Fibroblast of lung (primary cell): ENCODE measurements at regions not wholly inside any gene's neighbourhood (a gene's known extent, or its start where the extent isn't known, plus 50 kb on each side); places are given as distances from the start of the nearest gene placed in this dataset.

Experiments
- DNase-seq, 2 donors: peaks; one replicate each; pipeline versions ENCODE4 v3.0.0 to v3.0.0-alpha.2; 2010; ENCODE audit warnings: low read depth in 2 of 2
- H2AFZ ChIP-seq: 2 replicates; pipeline ENCODE4 v1.5.1; 2012; ENCODE audit warnings: low read length, control low read depth, inconsistent platforms
- H3K27ac ChIP-seq: 2 replicates; pipeline ENCODE4 v1.5.1; 2011; ENCODE audit warnings: low read length, control low read depth; ENCODE audit not compliant: insufficient read depth
- H3K27me3 ChIP-seq: 2 replicates; pipeline ENCODE4 v1.5.1; 2011; ENCODE audit warnings: mild to moderate bottlenecking, low read length; ENCODE audit not compliant: control insufficient read depth, insufficient read depth
- H3K36me3 ChIP-seq: 2 replicates; pipeline ENCODE4 v1.5.1; 2011; ENCODE audit warnings: low read length; ENCODE audit not compliant: control insufficient read depth, insufficient read depth
- H3K4me1 ChIP-seq: 2 replicates; pipeline ENCODE4 v1.5.1; 2011; ENCODE audit warnings: low read length; ENCODE audit not compliant: control insufficient read depth, insufficient read depth; ENCODE audit errors: extremely low read depth
- H3K4me2 ChIP-seq: 2 replicates; pipeline ENCODE4 v1.5.1; 2011; ENCODE audit warnings: low read length, control low read depth; ENCODE audit not compliant: insufficient read depth; ENCODE audit errors: extremely low read depth
- H3K4me3 ChIP-seq, 4 experiments: fragments of 200-600 bp in 1 of 4; sonication (generic) in 1 of 4; replicated peaks in 1 of 4; 2 replicates each; pipeline ENCODE4 v1.5.1; 2011 to 2016; ENCODE audit warnings: low read length in 4 of 4, low read depth in 3 of 4, mild to moderate bottlenecking in 3 of 4, control low read depth in 2 of 4, inconsistent platforms in 1 of 4, mixed read lengths in 1 of 4; ENCODE audit not compliant: insufficient read depth in 1 of 4; ENCODE audit errors: control extremely low read depth in 1 of 4
- H3K79me2 ChIP-seq: 2 replicates; pipeline ENCODE4 v1.5.1; 2012; ENCODE audit warnings: mild to moderate bottlenecking, low read length, inconsistent platforms; ENCODE audit not compliant: control insufficient read depth, insufficient read depth
- H3K9ac ChIP-seq: 2 replicates; pipeline ENCODE4 v1.5.1; 2011; ENCODE audit warnings: mild to moderate bottlenecking, low read length, control low read depth; ENCODE audit not compliant: insufficient read depth
- H3K9me3 ChIP-seq: 2 replicates; pipeline ENCODE4 v1.5.1; 2012; ENCODE audit warnings: low read depth, low read length; ENCODE audit not compliant: control insufficient read depth, insufficient read depth
- H4K20me1 ChIP-seq: 2 replicates; pipeline ENCODE4 v1.5.1; 2011; ENCODE audit warnings: low read length; ENCODE audit not compliant: control insufficient read depth, insufficient read depth; ENCODE audit errors: extremely low read depth
- EZH2 ChIP-seq: IDR thresholded peaks from 2 replicates; pipeline ENCODE4 v1.5.1; 2012; ENCODE audit warnings: low read length, control low read depth, mild to moderate bottlenecking; ENCODE audit errors: missing control alignments
- TF ChIP-seq, protein P1 (sequence below), 2 donors: IDR thresholded peaks in 1 of 2; conservative IDR thresholded peaks in 1 of 2; 1 replicate in 1 of 2; 2 replicates in 1 of 2; pipeline ENCODE4 v1.5.1; 2011 to 2012; ENCODE audit warnings: low read length in 2 of 2, control low read depth in 1 of 2, inconsistent platforms in 1 of 2, low read depth in 1 of 2, mild to moderate bottlenecking in 1 of 2

DNA sequence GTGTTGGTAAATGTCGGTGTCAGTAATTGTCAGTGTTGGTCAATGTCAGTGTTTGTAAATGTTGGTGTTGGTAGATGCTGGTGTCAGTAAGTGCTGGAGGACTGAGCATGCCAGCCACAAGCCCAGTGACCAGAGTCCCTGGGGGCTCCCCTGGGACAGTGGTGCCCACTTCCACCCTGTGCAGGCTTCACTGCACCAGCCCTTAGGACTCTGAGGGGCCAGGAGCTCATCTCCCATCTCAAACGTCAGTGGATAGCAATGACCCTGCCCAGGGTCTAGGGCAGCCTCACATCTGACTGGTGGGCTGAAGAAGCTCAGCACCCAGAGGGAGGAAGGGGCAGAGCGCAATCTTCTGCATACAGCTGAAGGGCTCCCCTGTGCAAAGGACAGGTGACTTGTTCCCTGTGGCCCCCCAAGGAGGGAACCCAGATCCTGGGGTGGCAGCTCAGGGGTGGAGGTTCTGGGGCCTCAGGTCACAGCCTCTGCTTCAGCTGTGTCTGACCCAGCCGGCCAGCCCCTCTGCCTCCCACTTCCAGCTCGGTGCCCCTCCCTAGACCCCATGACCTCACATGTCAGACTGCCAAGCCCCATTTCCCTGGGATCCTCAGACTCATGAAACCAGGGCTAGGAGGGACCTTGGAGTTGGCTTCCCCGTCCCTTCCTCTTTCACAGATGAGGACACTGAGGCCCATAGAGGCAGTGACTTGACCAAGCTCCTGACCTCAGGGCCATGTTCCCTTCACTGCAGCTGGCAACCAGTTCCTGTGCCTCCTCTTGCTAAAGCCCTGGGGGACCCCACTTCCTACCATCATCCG, 138.4 kb downstream of the CRYBB2 start:
- Histone ChIP-seq H3K79me2 (no peaks in the 10 kb centered on the region), H3K36me3 (peaks cover 6% of the 10 kb centered on the region), H3K27ac (no peak overlapping the region), H3K4me2 (no peak overlapping the region), H3K4me3 (no peak overlapping the region), H3K9ac (no peak overlapping the region), H4K20me1 (no peaks in the 10 kb centered on the region), H3K27me3 (no peaks in the 10 kb centered on the region), H2AFZ (no peak overlapping the region), H3K9me3 (no peaks in the 10 kb centered on the region), H3K4me1 (no peaks in the 10 kb centered on the region)
- no peak for TF ChIP-seq EZH2
- TF ChIP-seq, protein P1, sequence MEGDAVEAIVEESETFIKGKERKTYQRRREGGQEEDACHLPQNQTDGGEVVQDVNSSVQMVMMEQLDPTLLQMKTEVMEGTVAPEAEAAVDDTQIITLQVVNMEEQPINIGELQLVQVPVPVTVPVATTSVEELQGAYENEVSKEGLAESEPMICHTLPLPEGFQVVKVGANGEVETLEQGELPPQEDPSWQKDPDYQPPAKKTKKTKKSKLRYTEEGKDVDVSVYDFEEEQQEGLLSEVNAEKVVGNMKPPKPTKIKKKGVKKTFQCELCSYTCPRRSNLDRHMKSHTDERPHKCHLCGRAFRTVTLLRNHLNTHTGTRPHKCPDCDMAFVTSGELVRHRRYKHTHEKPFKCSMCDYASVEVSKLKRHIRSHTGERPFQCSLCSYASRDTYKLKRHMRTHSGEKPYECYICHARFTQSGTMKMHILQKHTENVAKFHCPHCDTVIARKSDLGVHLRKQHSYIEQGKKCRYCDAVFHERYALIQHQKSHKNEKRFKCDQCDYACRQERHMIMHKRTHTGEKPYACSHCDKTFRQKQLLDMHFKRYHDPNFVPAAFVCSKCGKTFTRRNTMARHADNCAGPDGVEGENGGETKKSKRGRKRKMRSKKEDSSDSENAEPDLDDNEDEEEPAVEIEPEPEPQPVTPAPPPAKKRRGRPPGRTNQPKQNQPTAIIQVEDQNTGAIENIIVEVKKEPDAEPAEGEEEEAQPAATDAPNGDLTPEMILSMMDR (conservative IDR thresholded peaks at IDR 0.05 in 1 of 2, IDR thresholded peaks at IDR 0.05 in 1 of 2; ENCODE audit: low read depth in 1 of 2, low read length in 2 of 2): no peak
- no peak for DNase-seq

DNA sequence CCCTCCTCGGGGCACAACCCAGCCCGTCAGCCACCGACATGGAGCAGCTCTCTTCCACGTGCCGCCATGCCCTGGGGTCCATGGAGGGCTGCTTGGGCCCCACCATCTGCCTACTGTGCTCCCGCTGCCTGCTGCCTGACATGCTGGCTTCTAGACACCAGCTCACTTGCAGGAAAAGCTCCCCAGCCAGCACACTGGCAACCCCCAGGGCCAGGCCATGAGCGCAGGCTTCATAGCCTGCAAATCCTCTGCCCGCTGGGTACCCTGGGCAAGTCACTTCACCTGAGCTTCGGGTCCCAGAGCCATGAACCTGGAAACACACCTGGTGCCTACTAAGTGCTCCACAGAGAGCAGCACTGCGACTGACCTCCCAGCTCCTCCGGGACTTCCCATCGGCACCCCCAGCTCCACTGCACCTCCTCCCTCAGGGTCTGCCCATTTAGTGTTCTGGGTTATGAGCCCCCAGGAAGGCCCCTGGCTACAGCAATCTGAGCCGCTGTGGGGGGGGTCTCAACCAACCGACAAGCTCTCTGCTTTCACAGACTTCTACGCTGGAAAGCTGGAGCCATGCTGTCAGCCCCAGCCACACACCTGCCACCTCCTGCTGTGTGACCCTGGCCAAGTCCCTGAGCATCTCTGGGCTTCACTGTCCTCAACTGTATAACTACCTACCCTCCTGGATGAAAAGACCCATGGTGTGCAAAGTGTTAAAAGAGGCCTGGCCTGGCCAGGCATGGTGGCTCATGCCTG, 139.2 kb downstream of the CRYBB2 start:
- Histone ChIP-seq H3K9me3 (no peaks in the 10 kb centered on the region), H3K27me3 (no peaks in the 10 kb centered on the region), H3K27ac (no peak overlapping the region), H3K4me2 (no peak overlapping the region), H3K79me2 (no peaks in the 10 kb centered on the region), H3K36me3 (peaks cover 6% of the 10 kb centered on the region), H4K20me1 (no peaks in the 10 kb centered on the region), H2AFZ (no peak overlapping the region), H3K4me3 (no peak overlapping the region), H3K9ac (no peak overlapping the region), H3K4me1 (no peaks in the 10 kb centered on the region)
- no peak for DNase-seq
- TF ChIP-seq, protein P1 (conservative IDR thresholded peaks at IDR 0.05 in 1 of 2, IDR thresholded peaks at IDR 0.05 in 1 of 2; ENCODE audit: low read depth in 1 of 2, low read length in 2 of 2): no peak
- TF ChIP-seq EZH2: no peak

DNA sequence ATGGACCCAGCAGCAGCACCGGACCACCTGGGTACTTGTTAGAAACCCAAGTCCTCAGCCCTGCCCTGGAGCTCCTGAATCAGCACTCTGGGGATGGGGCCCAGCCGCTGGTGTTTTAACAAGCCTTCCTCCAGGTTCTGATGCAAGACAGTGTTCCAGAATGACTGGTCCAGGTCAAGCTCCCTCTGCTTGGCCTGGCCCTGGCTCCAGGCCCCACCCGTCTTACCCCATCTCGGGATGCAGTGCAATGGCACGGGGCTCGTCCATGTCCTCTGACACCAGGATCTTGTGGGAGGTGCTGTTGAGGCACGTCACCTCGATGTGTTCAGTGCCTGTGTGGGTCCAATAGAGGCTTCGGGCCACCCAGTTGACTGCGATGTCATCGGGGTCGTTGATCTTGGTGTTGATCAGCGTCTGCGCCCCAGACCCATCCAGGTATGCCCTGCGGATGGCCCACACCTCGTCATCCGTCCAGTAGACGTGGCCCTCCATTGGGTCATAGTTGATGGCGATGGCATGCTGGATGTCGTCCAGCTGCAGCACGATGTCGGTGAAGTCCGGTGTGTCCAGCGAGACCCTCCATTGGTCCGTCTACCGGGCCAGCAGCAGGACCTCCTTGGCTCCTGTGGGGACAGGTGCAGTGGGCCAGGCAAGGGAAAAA, 140.3 kb downstream of the CRYBB2 start:
- Histone ChIP-seq H3K9me3 (no peaks in the 10 kb centered on the region), H2AFZ (no peak overlapping the region), H3K36me3 (peaks cover 6% of the 10 kb centered on the region), H3K4me1 (no peaks in the 10 kb centered on the region), H3K4me3 (no peak overlapping the region), H3K79me2 (no peaks in the 10 kb centered on the region), H3K27ac (no peak overlapping the region), H3K4me2 (no peak overlapping the region), H3K9ac (no peak overlapping the region), H3K27me3 (no peaks in the 10 kb centered on the region), H4K20me1 (no peaks in the 10 kb centered on the region)
- TF ChIP-seq, protein P1 (conservative IDR thresholded peaks at IDR 0.05 in 1 of 2, IDR thresholded peaks at IDR 0.05 in 1 of 2; ENCODE audit: low read depth in 1 of 2, low read length in 2 of 2): no peak
- no peak for TF ChIP-seq EZH2
- DNase-seq: no peak
